Fibroblast of lung (primary cell): ENCODE measurements at regions not wholly inside any gene's neighbourhood (a gene's known extent, or its start where the extent isn't known, plus 50 kb on each side); places are given as distances from the start of the nearest gene placed in this dataset.

Experiments used
- EZH2 ChIP-seq: IDR thresholded peaks from 2 replicates; pipeline ENCODE4 v1.5.1; 2012; ENCODE audit warnings: low read length, control low read depth, mild to moderate bottlenecking; ENCODE audit errors: missing control alignments
- TF ChIP-seq, protein P1 (sequence below), 2 donors: IDR thresholded peaks in 1 of 2; conservative IDR thresholded peaks in 1 of 2; 1 replicate in 1 of 2; 2 replicates in 1 of 2; pipeline ENCODE4 v1.5.1; 2011 to 2012; ENCODE audit warnings: low read length in 2 of 2, control low read depth in 1 of 2, inconsistent platforms in 1 of 2, low read depth in 1 of 2, mild to moderate bottlenecking in 1 of 2

DNA sequence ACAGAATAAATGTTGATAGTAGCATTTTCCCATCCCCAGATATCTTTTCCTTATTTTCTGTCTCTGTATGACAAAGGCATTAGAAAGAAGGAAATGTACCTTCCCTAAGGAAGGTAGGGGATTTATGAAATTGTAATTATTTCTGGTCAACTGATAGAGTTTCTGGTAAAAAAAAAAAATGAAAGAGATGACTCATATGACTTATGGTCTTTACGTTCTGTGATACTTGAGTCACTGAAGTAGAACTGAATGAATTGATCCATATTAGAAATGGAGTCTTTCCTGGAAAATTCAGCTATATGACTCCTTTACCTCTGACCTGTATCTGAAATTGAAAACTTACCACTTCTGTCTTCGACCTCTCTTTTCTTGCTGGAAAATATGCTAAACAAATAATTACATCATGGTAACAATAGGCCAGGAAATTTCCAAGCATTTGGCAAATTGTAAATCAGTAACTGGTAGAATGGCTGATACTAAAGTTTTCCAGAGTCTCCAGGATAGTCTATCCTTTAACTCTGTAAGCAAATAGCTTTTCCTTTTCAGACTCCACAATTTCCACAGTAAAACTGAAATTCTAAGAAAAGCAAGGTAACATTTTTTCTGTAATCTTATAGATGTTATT, 364.3 kb upstream of the PTBP2 start:
- TF ChIP-seq, protein P1, sequence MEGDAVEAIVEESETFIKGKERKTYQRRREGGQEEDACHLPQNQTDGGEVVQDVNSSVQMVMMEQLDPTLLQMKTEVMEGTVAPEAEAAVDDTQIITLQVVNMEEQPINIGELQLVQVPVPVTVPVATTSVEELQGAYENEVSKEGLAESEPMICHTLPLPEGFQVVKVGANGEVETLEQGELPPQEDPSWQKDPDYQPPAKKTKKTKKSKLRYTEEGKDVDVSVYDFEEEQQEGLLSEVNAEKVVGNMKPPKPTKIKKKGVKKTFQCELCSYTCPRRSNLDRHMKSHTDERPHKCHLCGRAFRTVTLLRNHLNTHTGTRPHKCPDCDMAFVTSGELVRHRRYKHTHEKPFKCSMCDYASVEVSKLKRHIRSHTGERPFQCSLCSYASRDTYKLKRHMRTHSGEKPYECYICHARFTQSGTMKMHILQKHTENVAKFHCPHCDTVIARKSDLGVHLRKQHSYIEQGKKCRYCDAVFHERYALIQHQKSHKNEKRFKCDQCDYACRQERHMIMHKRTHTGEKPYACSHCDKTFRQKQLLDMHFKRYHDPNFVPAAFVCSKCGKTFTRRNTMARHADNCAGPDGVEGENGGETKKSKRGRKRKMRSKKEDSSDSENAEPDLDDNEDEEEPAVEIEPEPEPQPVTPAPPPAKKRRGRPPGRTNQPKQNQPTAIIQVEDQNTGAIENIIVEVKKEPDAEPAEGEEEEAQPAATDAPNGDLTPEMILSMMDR (conservative IDR thresholded peaks at IDR 0.05 in 1 of 2, IDR thresholded peaks at IDR 0.05 in 1 of 2; ENCODE audit: low read depth in 1 of 2, low read length in 2 of 2) = no peak
- no peak for TF ChIP-seq EZH2
